HepG2 (cell line): ENCODE measurements at regions not wholly inside any gene's neighbourhood (a gene's known extent, or its start where the extent isn't known, plus 50 kb on each side); places are given as distances from the start of the nearest gene placed in this dataset.

ENCODE experiments used
- DMTF1 ChIP-seq: sonication (generic); formaldehyde crosslinking; IDR thresholded peaks from 2 replicates; pipeline ENCODE4 v1.4.0; 2020; ENCODE audit warnings: mild to moderate bottlenecking, missing genetic modification reagents
- ERF ChIP-seq: IDR thresholded peaks from 2 replicates; pipeline ENCODE4 v1.6.1; 2018; ENCODE audit warnings: missing biosample characterization, missing genetic modification reagents
- GTF2F1 ChIP-seq: fragments of 150-350 bp; IDR thresholded peaks from 2 replicates; pipeline ENCODE4 v1.6.1; 2014; ENCODE audit warnings: low read length
- NR2F6 ChIP-seq, 2 experiments: IDR thresholded peaks; 2 replicates each; pipeline ENCODE4 v1.6.1; 2016; ENCODE audit warnings: antibody characterized with exemption in 1 of 2, mild to moderate bottlenecking in 1 of 2
- PRDM15 ChIP-seq: sonication (generic); formaldehyde crosslinking; IDR thresholded peaks from 2 replicates; pipeline ENCODE4 v1.4.0; 2020; ENCODE audit warnings: missing genetic modification reagents
- RBAK ChIP-seq: sonication (generic); formaldehyde crosslinking; IDR thresholded peaks from 2 replicates; pipeline ENCODE4 v1.5.1; 2020; ENCODE audit warnings: mild to moderate bottlenecking, missing genetic modification reagents
- TBL1XR1 ChIP-seq: fragments of 150-350 bp; IDR thresholded peaks from 2 replicates; pipeline ENCODE4 v1.6.1; 2014; ENCODE audit warnings: borderline replicate concordance, low read length; ENCODE audit not compliant: partially characterized antibody
- USF2 ChIP-seq, 2 experiments: sonication (generic) in 1 of 2; formaldehyde crosslinking in 1 of 2; IDR thresholded peaks; 2 replicates each; pipeline versions ENCODE4 v1.5.1 to v1.6.1; 2011 to 2020; ENCODE audit warnings: borderline replicate concordance in 1 of 2, low read depth in 1 of 2, low read length in 1 of 2, mild to moderate bottlenecking in 1 of 2, missing genetic modification reagents in 1 of 2, moderate library complexity in 1 of 2

GRCh38 chr14:104510794-104511611 is 68.6 kb upstream of the C14orf180 start (continued):
- no peak for TF ChIP-seq PRDM15 (CRISPR knock-in tag)
- no peak for TF ChIP-seq USF2 (IDR thresholded peaks at IDR 0.05; ENCODE audit: low read depth, low read length)
- no peak for TF ChIP-seq USF2 (CRISPR knock-in tag; IDR thresholded peaks at IDR 0.05; ENCODE audit: borderline replicate concordance)
- no peak for TF ChIP-seq NR2F6 (IDR thresholded peaks at IDR 0.05)
- TF ChIP-seq NR2F6 (CRISPR knock-in tag; IDR thresholded peaks at IDR 0.05), result no peak
- TF ChIP-seq TBL1XR1, result no peak
- no peak for TF ChIP-seq RBAK (CRISPR knock-in tag)
- TF ChIP-seq ERF, result no peak
- no peak for TF ChIP-seq GTF2F1
- no peak for TF ChIP-seq DMTF1 (CRISPR knock-in tag)
- TF ChIP-seq, all 625 proteins: peak for 0
